Adipocyte (in vitro differentiated cells): ENCODE measurements at regions not wholly inside any gene's neighbourhood (a gene's known extent, or its start where the extent isn't known, plus 50 kb on each side); places are given as distances from the start of the nearest gene placed in this dataset.

ENCODE experiments used
- DNase-seq: peaks from one replicate; pipeline ENCODE4 v3.0.0-alpha.2; 2015; ENCODE audit warnings: low read depth
- H3K27me3 ChIP-seq: replicated peaks from 2 replicates; pipeline ENCODE4 v1.7.0; 2013; ENCODE audit warnings: mild to moderate bottlenecking, low read length, moderate library complexity; ENCODE audit not compliant: control insufficient read depth, insufficient read depth
- H3K36me3 ChIP-seq: 2 replicates; pipeline ENCODE4 v1.7.0; 2013; ENCODE audit warnings: low read length, mild to moderate bottlenecking, moderate library complexity; ENCODE audit not compliant: control insufficient read depth, insufficient read depth, severe bottlenecking
- H3K4me1 ChIP-seq: 2 replicates; pipeline ENCODE4 v1.7.0; 2013; ENCODE audit warnings: mild to moderate bottlenecking, low read length, moderate library complexity; ENCODE audit not compliant: control insufficient read depth, insufficient read depth
- H3K4me3 ChIP-seq: 2 replicates; pipeline ENCODE4 v1.7.0; 2013; ENCODE audit warnings: mild to moderate bottlenecking, low read length, moderate library complexity
- H3K9ac ChIP-seq: 2 replicates; pipeline ENCODE4 v1.7.0; 2013; ENCODE audit warnings: mild to moderate bottlenecking, low read length, moderate library complexity
- H3K9me3 ChIP-seq: 2 replicates; pipeline ENCODE4 v1.7.0; 2013; ENCODE audit warnings: mild to moderate bottlenecking, low read length, moderate library complexity; ENCODE audit not compliant: control insufficient read depth

- Histone ChIP-seq H3K4me1 (peaks cover 8% of the 10 kb centered on the region), H3K36me3 (no peaks in the 10 kb centered on the region), H3K27me3 (peaks cover 5% of the 10 kb centered on the region), H3K9me3 (no peaks in the 10 kb centered on the region), H3K4me3 (no peak overlapping the region), H3K9ac (no peak overlapping the region)
- DNase-seq: no peak
Measured at GRCh38 chr20:34163307-34163706, 51.3 kb upstream of the EIF2S2 start.

GRCh38 chr20:34164381-34164984, 52.4 kb upstream of the EIF2S2 start:
- no peak overlapping the region for H3K9ac ChIP-seq
- no peaks in the 10 kb centered on the region for H3K36me3 ChIP-seq
- H3K4me3 ChIP-seq: no peak overlapping the region
- H3K27me3 ChIP-seq: no peaks in the 10 kb centered on the region
- peaks cover 8% of the 10 kb centered on the region for H3K4me1 ChIP-seq
- DNase-seq: no peak
- H3K9me3 ChIP-seq: no peaks in the 10 kb centered on the region

- Histone ChIP-seq H3K4me3 (no peak overlapping the region), H3K36me3 (no peaks in the 10 kb centered on the region), H3K4me1 (peaks cover 8% of the 10 kb centered on the region), H3K9me3 (no peaks in the 10 kb centered on the region), H3K27me3 (no peaks in the 10 kb centered on the region), H3K9ac (no peak overlapping the region)
- peak; percentile 45 for DNase-seq
Measured at GRCh38 chr20:34165018-34165619, 53.1 kb upstream of the EIF2S2 start.

- Histone ChIP-seq H3K9me3 (no peaks in the 10 kb centered on the region), H3K9ac (no peak overlapping the region), H3K27me3 (peaks cover 5% of the 10 kb centered on the region), H3K4me1 (no peaks in the 10 kb centered on the region), H3K36me3 (no peaks in the 10 kb centered on the region), H3K4me3 (no peak overlapping the region)
- DNase-seq: peak; percentile 32
Measured at GRCh38 chr20:34171640-34172039, 59.6 kb upstream of the EIF2S2 start.

- H3K9me3 ChIP-seq: no peaks in the 10 kb centered on the region
- no peak for DNase-seq
- H3K36me3 ChIP-seq: no peaks in the 10 kb centered on the region
- H3K4me1 ChIP-seq: no peaks in the 10 kb centered on the region
- H3K9ac ChIP-seq: no peak overlapping the region
- peaks cover 5% of the 10 kb centered on the region for H3K27me3 ChIP-seq
- H3K4me3 ChIP-seq: no peak overlapping the region
Measured at GRCh38 chr20:34172926-34173325, 60.9 kb upstream of the EIF2S2 start.

- Histone ChIP-seq H3K27me3 (peaks cover 5% of the 10 kb centered on the region), H3K4me3 (no peak overlapping the region), H3K4me1 (peaks cover 4% of the 10 kb centered on the region), H3K36me3 (no peaks in the 10 kb centered on the region), H3K9me3 (no peaks in the 10 kb centered on the region), H3K9ac (no peak overlapping the region)
- no peak for DNase-seq
Measured at GRCh38 chr20:34175079-34175478, 63.0 kb upstream of the EIF2S2 start.

GRCh38 chr20:34175879-34176278, 63.8 kb upstream of the EIF2S2 start:
- Histone ChIP-seq H3K36me3 (no peaks in the 10 kb centered on the region), H3K4me3 (no peak overlapping the region), H3K4me1 (peaks cover 4% of the 10 kb centered on the region), H3K27me3 (peaks cover 5% of the 10 kb centered on the region), H3K9ac (no peak overlapping the region), H3K9me3 (no peaks in the 10 kb centered on the region)
- no peak for DNase-seq

- no peak for DNase-seq
- H3K4me1 ChIP-seq: peaks cover 4% of the 10 kb centered on the region
- H3K4me3 ChIP-seq: no peak overlapping the region
- H3K9me3 ChIP-seq: no peaks in the 10 kb centered on the region
- no peak overlapping the region for H3K9ac ChIP-seq
- H3K36me3 ChIP-seq: no peaks in the 10 kb centered on the region
- peaks cover 5% of the 10 kb centered on the region for H3K27me3 ChIP-seq
Measured at GRCh38 chr20:34177052-34177451, 64.2 kb upstream of the ASIP start.

GRCh38 chr20:34179637-34180360, 61.4 kb upstream of the ASIP start:
- H3K4me3 ChIP-seq: no peak overlapping the region
- no peak overlapping the region for H3K9ac ChIP-seq
- H3K9me3 ChIP-seq: no peaks in the 10 kb centered on the region
- peak; percentile 18 for DNase-seq
- H3K4me1 ChIP-seq: peaks cover 4% of the 10 kb centered on the region
- H3K36me3 ChIP-seq: no peaks in the 10 kb centered on the region
- H3K27me3 ChIP-seq: peaks cover 16% of the 10 kb centered on the region

- no peaks in the 10 kb centered on the region for H3K36me3 ChIP-seq
- no peak overlapping the region for H3K9ac ChIP-seq
- DNase-seq: peak; percentile 82
- H3K9me3 ChIP-seq: no peaks in the 10 kb centered on the region
- peaks cover 4% of the 10 kb centered on the region for H3K4me1 ChIP-seq
- peaks cover 13% of the 10 kb centered on the region for H3K27me3 ChIP-seq
- no peak overlapping the region for H3K4me3 ChIP-seq
Measured at GRCh38 chr20:34180460-34181120, 60.6 kb upstream of the ASIP start.

GRCh38 chr20:34181484-34181883, 59.7 kb upstream of the ASIP start:
- peaks cover 13% of the 10 kb centered on the region for H3K27me3 ChIP-seq
- H3K4me3 ChIP-seq: no peak overlapping the region
- no peak overlapping the region for H3K9ac ChIP-seq
- H3K9me3 ChIP-seq: no peaks in the 10 kb centered on the region
- peaks cover 13% of the 10 kb centered on the region for H3K4me1 ChIP-seq
- DNase-seq: no peak
- H3K36me3 ChIP-seq: no peaks in the 10 kb centered on the region
